PC-3 (cell line): ENCODE measurements at regions not wholly inside any gene's neighbourhood (a gene's known extent, or its start where the extent isn't known, plus 50 kb on each side); places are given as distances from the start of the nearest gene placed in this dataset.

ENCODE experiments used
- EZH2 ChIP-seq: fragments of 300-600 bp; sonication (generic); IDR thresholded peaks from one replicate; pipeline ENCODE4 v1.6.1; 2017; ENCODE audit warnings: antibody characterized with exemption, mild to moderate bottlenecking, low read length; ENCODE audit not compliant: unreplicated experiment
- EZH2phosphoT487 ChIP-seq: fragments of 300-600 bp; sonication (generic); IDR thresholded peaks from 2 replicates; pipeline ENCODE4 v1.6.1; 2018; ENCODE audit warnings: mild to moderate bottlenecking, antibody characterized with exemption, low read length, borderline replicate concordance
- TF ChIP-seq, protein P1 (sequence below): fragments of 300-600 bp; sonication (generic); conservative IDR thresholded peaks from 2 replicates; pipeline ENCODE4 v1.5.1; 2017; ENCODE audit warnings: antibody characterized with exemption, low read depth, mild to moderate bottlenecking, low read length

DNA sequence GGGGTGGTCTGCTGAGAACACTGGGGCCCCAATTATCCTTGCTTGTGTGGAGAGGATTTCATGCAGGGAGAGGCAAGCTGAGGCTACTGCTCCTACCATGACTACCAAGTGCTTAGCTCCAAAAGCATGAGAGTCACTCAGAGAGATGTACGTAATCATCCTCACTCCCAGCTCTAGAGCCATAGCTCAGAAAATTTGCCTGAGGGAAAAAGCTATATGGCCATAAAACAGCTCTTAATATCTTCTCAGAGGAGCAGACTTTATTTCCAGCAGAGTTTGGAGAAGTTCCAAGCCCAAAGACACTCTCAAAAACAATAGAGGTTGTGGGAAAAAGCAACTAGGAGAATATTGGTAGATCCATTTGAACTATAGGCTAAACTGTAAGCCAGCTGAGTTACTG, 106.4 kb upstream of the PBX1 start:
- TF ChIP-seq, protein P1, sequence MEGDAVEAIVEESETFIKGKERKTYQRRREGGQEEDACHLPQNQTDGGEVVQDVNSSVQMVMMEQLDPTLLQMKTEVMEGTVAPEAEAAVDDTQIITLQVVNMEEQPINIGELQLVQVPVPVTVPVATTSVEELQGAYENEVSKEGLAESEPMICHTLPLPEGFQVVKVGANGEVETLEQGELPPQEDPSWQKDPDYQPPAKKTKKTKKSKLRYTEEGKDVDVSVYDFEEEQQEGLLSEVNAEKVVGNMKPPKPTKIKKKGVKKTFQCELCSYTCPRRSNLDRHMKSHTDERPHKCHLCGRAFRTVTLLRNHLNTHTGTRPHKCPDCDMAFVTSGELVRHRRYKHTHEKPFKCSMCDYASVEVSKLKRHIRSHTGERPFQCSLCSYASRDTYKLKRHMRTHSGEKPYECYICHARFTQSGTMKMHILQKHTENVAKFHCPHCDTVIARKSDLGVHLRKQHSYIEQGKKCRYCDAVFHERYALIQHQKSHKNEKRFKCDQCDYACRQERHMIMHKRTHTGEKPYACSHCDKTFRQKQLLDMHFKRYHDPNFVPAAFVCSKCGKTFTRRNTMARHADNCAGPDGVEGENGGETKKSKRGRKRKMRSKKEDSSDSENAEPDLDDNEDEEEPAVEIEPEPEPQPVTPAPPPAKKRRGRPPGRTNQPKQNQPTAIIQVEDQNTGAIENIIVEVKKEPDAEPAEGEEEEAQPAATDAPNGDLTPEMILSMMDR = no peak
- TF ChIP-seq EZH2 (no peak), EZH2phosphoT487 (no peak)
